Astrocyte (in vitro differentiated cells and primary cell): ENCODE measurements at regions not wholly inside any gene's neighbourhood (a gene's known extent, or its start where the extent isn't known, plus 50 kb on each side); places are given as distances from the start of the nearest gene placed in this dataset.

Experiments
- DNase-seq: peaks from one replicate; pipeline ENCODE4 v3.0.0-alpha.2; 2010; ENCODE audit warnings: low read depth
- FAIRE-seq: peaks from 2 replicates; lab custom pipeline; 2011; peaks lifted over from hg19 to GRCh38; lab: Jason Lieb, UNC
- H2AFZ ChIP-seq: 2 replicates; pipeline ENCODE4 v1.6.0; 2012; ENCODE audit warnings: low read depth, low read length, inconsistent platforms
- H3K27ac ChIP-seq: 2 replicates; pipeline ENCODE4 v1.5.1; 2011; ENCODE audit warnings: low read depth, low read length, inconsistent platforms
- H3K27me3 ChIP-seq: 2 replicates; pipeline ENCODE4 v1.6.0; 2011; ENCODE audit warnings: low read length, inconsistent platforms; ENCODE audit not compliant: insufficient read depth
- H3K36me3 ChIP-seq: 2 replicates; pipeline ENCODE4 v1.5.1; 2011; ENCODE audit warnings: low read length, inconsistent platforms; ENCODE audit not compliant: insufficient read depth
- H3K4me1 ChIP-seq: 2 replicates; pipeline ENCODE4 v1.5.1; 2011; ENCODE audit warnings: low read length, inconsistent platforms; ENCODE audit not compliant: insufficient read depth
- H3K4me2 ChIP-seq: 2 replicates; pipeline ENCODE4 v1.6.0; 2012; ENCODE audit warnings: low read length, inconsistent platforms
- H3K4me3 ChIP-seq: 2 replicates; pipeline ENCODE4 v1.5.1; 2011; ENCODE audit warnings: low read depth, mild to moderate bottlenecking, low read length, inconsistent platforms; ENCODE audit not compliant: insufficient read depth
- H3K79me2 ChIP-seq: 2 replicates; pipeline ENCODE4 v1.6.0; 2012; ENCODE audit warnings: mild to moderate bottlenecking, low read length, inconsistent platforms; ENCODE audit not compliant: insufficient read depth
- H3K9ac ChIP-seq: 2 replicates; pipeline ENCODE4 v1.6.0; 2012; ENCODE audit warnings: mild to moderate bottlenecking, low read length, inconsistent platforms
- H3K9me3 ChIP-seq: 2 replicates; pipeline ENCODE4 v1.5.1; 2012; ENCODE audit warnings: low read depth, mild to moderate bottlenecking, low read length, inconsistent platforms; ENCODE audit not compliant: insufficient read depth
- H4K20me1 ChIP-seq: 2 replicates; pipeline ENCODE4 v1.6.0; 2012; ENCODE audit warnings: low read length, inconsistent platforms; ENCODE audit not compliant: insufficient read depth
- H3K27ac Mint-ChIP-seq: one replicate; pipeline ENCODE4 v1.8.0; 2021; ENCODE audit warnings: mild to moderate bottlenecking, mixed read lengths; ENCODE audit not compliant: unreplicated experiment
- H3K27me3 Mint-ChIP-seq: one replicate; pipeline ENCODE4 v1.8.0; 2021; ENCODE audit warnings: low read depth, mixed read lengths; ENCODE audit not compliant: unreplicated experiment
- H3K36me3 Mint-ChIP-seq: one replicate; pipeline ENCODE4 v1.8.0; 2021; ENCODE audit warnings: low read depth, mixed read lengths; ENCODE audit not compliant: unreplicated experiment
- H3K4me1 Mint-ChIP-seq: one replicate; pipeline ENCODE4 v1.8.0; 2021; ENCODE audit warnings: low read depth, mixed read lengths; ENCODE audit not compliant: unreplicated experiment
- H3K4me3 Mint-ChIP-seq: one replicate; pipeline ENCODE4 v1.8.0; 2021; ENCODE audit warnings: mild to moderate bottlenecking, moderate library complexity, mixed read lengths; ENCODE audit not compliant: unreplicated experiment
- H3K9me3 Mint-ChIP-seq: one replicate; pipeline ENCODE4 v1.8.0; 2021; ENCODE audit warnings: mild to moderate bottlenecking, mixed read lengths; ENCODE audit not compliant: unreplicated experiment
- EZH2 ChIP-seq: IDR thresholded peaks from 2 replicates; pipeline ENCODE4 v1.6.1; 2012; ENCODE audit warnings: mild to moderate bottlenecking, low read length, inconsistent platforms; ENCODE audit not compliant: insufficient read depth
- TF ChIP-seq, protein P1 (sequence below): IDR thresholded peaks from 2 replicates; pipeline ENCODE4 v1.5.1; 2011; ENCODE audit warnings: low read depth, mild to moderate bottlenecking, inconsistent platforms, low read length, moderate library complexity; ENCODE audit not compliant: insufficient read depth

- Histone ChIP-seq H3K9me3 (no peaks in the 10 kb centered on the region), H3K79me2 (no peaks in the 10 kb centered on the region), H3K27me3 (no peaks in the 10 kb centered on the region), H3K4me3 (no peak overlapping the region), H2AFZ (no peak overlapping the region), H3K4me2 (peak overlapping the region; percentile 37), H4K20me1 (no peaks in the 10 kb centered on the region), H3K27ac (no peak overlapping the region), H3K9ac (no peak overlapping the region), H3K4me1 (peaks cover 30% of the 10 kb centered on the region), H3K36me3 (no peaks in the 10 kb centered on the region)
- no peak overlapping the region for H3K4me3 Mint-ChIP-seq
- peaks cover 13% of the 10 kb centered on the region for H3K9me3 Mint-ChIP-seq
- DNase-seq (no peak), FAIRE-seq (no peak)
- TF ChIP-seq, protein P1, sequence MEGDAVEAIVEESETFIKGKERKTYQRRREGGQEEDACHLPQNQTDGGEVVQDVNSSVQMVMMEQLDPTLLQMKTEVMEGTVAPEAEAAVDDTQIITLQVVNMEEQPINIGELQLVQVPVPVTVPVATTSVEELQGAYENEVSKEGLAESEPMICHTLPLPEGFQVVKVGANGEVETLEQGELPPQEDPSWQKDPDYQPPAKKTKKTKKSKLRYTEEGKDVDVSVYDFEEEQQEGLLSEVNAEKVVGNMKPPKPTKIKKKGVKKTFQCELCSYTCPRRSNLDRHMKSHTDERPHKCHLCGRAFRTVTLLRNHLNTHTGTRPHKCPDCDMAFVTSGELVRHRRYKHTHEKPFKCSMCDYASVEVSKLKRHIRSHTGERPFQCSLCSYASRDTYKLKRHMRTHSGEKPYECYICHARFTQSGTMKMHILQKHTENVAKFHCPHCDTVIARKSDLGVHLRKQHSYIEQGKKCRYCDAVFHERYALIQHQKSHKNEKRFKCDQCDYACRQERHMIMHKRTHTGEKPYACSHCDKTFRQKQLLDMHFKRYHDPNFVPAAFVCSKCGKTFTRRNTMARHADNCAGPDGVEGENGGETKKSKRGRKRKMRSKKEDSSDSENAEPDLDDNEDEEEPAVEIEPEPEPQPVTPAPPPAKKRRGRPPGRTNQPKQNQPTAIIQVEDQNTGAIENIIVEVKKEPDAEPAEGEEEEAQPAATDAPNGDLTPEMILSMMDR: no peak
- TF ChIP-seq EZH2: no peak
- peaks cover 8% of the 10 kb centered on the region for H3K36me3 Mint-ChIP-seq
- peaks cover 27% of the 10 kb centered on the region for H3K4me1 Mint-ChIP-seq
- H3K27ac Mint-ChIP-seq: no peak overlapping the region
- H3K27me3 Mint-ChIP-seq: peaks cover 19% of the 10 kb centered on the region
Measured at GRCh38 chr7:155232911-155233310, 64.8 kb upstream of the INSIG1 start.

DNA sequence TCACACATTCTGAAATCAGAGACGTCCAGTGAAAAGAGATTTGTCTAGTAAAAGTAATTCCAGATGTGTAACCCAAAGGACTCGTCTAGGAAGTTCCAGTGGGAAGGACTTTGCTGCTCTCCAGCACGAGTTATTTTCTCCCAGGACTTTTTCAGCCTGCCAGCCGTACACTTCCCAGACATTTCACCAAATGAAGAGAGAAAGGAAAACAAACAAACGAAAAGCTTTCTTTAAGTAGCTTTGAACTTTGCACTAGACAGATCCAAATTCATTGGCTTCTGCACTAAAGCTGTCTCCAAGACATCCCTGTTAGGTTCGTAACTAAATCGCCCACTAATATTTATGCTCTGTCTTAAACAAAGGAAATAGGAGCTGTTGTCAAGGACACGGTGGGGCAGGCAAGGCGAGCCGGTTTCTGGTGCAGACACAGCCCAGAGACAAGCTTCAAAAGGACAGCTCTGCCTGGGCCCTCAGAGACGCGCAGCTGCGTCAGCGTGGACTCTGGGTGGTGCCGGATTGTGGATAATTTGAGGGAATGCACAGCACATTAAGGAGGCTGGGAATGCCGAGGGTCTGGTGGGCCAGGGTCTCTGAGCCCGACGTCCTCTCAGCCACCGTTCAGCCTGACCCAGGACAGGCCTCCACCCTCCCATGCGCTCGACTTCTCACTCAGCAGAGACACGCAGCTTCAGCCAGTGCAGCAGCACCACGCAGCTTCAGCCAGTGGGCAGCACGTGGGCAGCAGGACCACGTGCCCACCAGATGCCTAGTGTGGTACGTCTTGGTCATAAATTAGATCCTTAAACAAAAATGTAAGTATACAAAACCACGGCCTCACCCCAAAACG, 64.1 kb upstream of the INSIG1 start:
- no peaks in the 10 kb centered on the region for H3K27me3 ChIP-seq
- no peak for FAIRE-seq
- no peaks in the 10 kb centered on the region for H3K36me3 ChIP-seq
- TF ChIP-seq, protein P1: no peak
- TF ChIP-seq EZH2: no peak
- H3K9ac ChIP-seq: peak overlapping the region; percentile 26
- H3K9me3 ChIP-seq: no peaks in the 10 kb centered on the region
- Mint-ChIP-seq H3K27me3 (peaks cover 18% of the 10 kb centered on the region), H3K9me3 (peaks cover 13% of the 10 kb centered on the region), H3K36me3 (peaks cover 8% of the 10 kb centered on the region), H3K27ac (no peak overlapping the region), H3K4me3 (no peak overlapping the region), H3K4me1 (peaks cover 20% of the 10 kb centered on the region)
- H3K4me3 ChIP-seq: no peak overlapping the region
- H3K79me2 ChIP-seq: no peaks in the 10 kb centered on the region
- H2AFZ ChIP-seq: peak overlapping the region; percentile 46
- peak overlapping the region; percentile 37 for H3K4me2 ChIP-seq
- H3K4me1 ChIP-seq: peaks cover 24% of the 10 kb centered on the region
- H3K27ac ChIP-seq: no peak overlapping the region
- no peaks in the 10 kb centered on the region for H4K20me1 ChIP-seq
- DNase-seq: no peak

GRCh38 chr7:155234158-155234492, 63.6 kb upstream of the INSIG1 start:
- H3K79me2 ChIP-seq: no peaks in the 10 kb centered on the region
- peaks cover 18% of the 10 kb centered on the region for H3K4me1 ChIP-seq
- no peak overlapping the region for H3K4me3 Mint-ChIP-seq
- DNase-seq (no peak), FAIRE-seq (no peak)
- peaks cover 21% of the 10 kb centered on the region for H3K27me3 Mint-ChIP-seq
- TF ChIP-seq EZH2: no peak
- TF ChIP-seq, protein P1: no peak
- H3K9me3 ChIP-seq: no peaks in the 10 kb centered on the region
- no peaks in the 10 kb centered on the region for H3K36me3 ChIP-seq
- H3K9ac ChIP-seq: no peak overlapping the region
- H3K36me3 Mint-ChIP-seq: peaks cover 8% of the 10 kb centered on the region
- H3K27me3 ChIP-seq: no peaks in the 10 kb centered on the region
- peaks cover 11% of the 10 kb centered on the region for H3K9me3 Mint-ChIP-seq
- H3K27ac Mint-ChIP-seq: no peak overlapping the region
- no peak overlapping the region for H3K4me3 ChIP-seq
- no peak overlapping the region for H3K27ac ChIP-seq
- H4K20me1 ChIP-seq: no peaks in the 10 kb centered on the region
- H3K4me1 Mint-ChIP-seq: peaks cover 14% of the 10 kb centered on the region
- H3K4me2 ChIP-seq: no peak overlapping the region
- no peak overlapping the region for H2AFZ ChIP-seq
